Osteoblast (primary cell): ENCODE measurements at regions not wholly inside any gene's neighbourhood (a gene's known extent, or its start where the extent isn't known, plus 50 kb on each side); places are given as distances from the start of the nearest gene placed in this dataset.

Experiments used
- DNase-seq: peaks from one replicate; pipeline ENCODE4 v3.0.0; 2011; ENCODE audit warnings: low spot score, mixed read lengths; ENCODE audit not compliant: insufficient read length; ENCODE audit errors: missing footprints
- H2AFZ ChIP-seq: 2 replicates; pipeline ENCODE4 v1.6.0; 2011; ENCODE audit warnings: mild to moderate bottlenecking, low read length
- H3K27ac ChIP-seq: 2 replicates; pipeline ENCODE4 v1.5.1; 2011; ENCODE audit warnings: mild to moderate bottlenecking, low read depth, low read length, moderate library complexity
- H3K27me3 ChIP-seq: 2 replicates; pipeline ENCODE4 v1.6.0; 2012; ENCODE audit warnings: mild to moderate bottlenecking, control low read depth, inconsistent platforms, low read length, moderate library complexity; ENCODE audit not compliant: insufficient read depth
- H3K36me3 ChIP-seq: 2 replicates; pipeline ENCODE4 v1.5.1; 2011; ENCODE audit warnings: mild to moderate bottlenecking, low read length, control low read depth, moderate library complexity; ENCODE audit not compliant: insufficient read depth
- H3K4me1 ChIP-seq: 2 replicates; pipeline ENCODE4 v1.5.1; 2011; ENCODE audit warnings: mild to moderate bottlenecking, low read length, control low read depth, moderate library complexity; ENCODE audit not compliant: insufficient read depth
- H3K4me2 ChIP-seq: 2 replicates; pipeline ENCODE4 v1.6.0; 2011; ENCODE audit warnings: mild to moderate bottlenecking, low read length; ENCODE audit not compliant: insufficient read depth
- H3K4me3 ChIP-seq: fragments of 200-600 bp; sonication (generic); 3 replicates; pipeline ENCODE4 v1.5.1; 2012; ENCODE audit warnings: mild to moderate bottlenecking, low read length, inconsistent platforms; ENCODE audit not compliant: insufficient read depth
- H3K79me2 ChIP-seq: 2 replicates; pipeline ENCODE4 v1.6.0; 2012; ENCODE audit warnings: mild to moderate bottlenecking, low read length, control low read depth, inconsistent platforms; ENCODE audit not compliant: insufficient read depth
- H3K9me3 ChIP-seq: 2 replicates; pipeline ENCODE4 v1.5.1; 2011; ENCODE audit warnings: low read depth, low read length, control low read depth
- H4K20me1 ChIP-seq: 2 replicates; pipeline ENCODE4 v1.6.0; 2012; ENCODE audit warnings: mild to moderate bottlenecking, low read length, control low read depth; ENCODE audit not compliant: insufficient read depth
- TF ChIP-seq, protein P1 (sequence below): IDR thresholded peaks from 2 replicates; pipeline ENCODE4 v1.5.1; 2011; ENCODE audit warnings: mild to moderate bottlenecking, low read depth, low read length, moderate library complexity; ENCODE audit errors: extremely low read depth

GRCh38 chr9:21638104-21638503 lies 156.0 kb upstream of the IFNE start:
- Histone ChIP-seq H3K4me3 (no peak overlapping the region), H4K20me1 (no peaks in the 10 kb centered on the region), H3K27ac (no peak overlapping the region), H3K36me3 (no peaks in the 10 kb centered on the region), H2AFZ (no peak overlapping the region), H3K4me1 (no peaks in the 10 kb centered on the region), H3K4me2 (no peak overlapping the region), H3K9me3 (no peaks in the 10 kb centered on the region), H3K27me3 (no peaks in the 10 kb centered on the region), H3K79me2 (no peaks in the 10 kb centered on the region)
- no peak for DNase-seq
- TF ChIP-seq, protein P1, sequence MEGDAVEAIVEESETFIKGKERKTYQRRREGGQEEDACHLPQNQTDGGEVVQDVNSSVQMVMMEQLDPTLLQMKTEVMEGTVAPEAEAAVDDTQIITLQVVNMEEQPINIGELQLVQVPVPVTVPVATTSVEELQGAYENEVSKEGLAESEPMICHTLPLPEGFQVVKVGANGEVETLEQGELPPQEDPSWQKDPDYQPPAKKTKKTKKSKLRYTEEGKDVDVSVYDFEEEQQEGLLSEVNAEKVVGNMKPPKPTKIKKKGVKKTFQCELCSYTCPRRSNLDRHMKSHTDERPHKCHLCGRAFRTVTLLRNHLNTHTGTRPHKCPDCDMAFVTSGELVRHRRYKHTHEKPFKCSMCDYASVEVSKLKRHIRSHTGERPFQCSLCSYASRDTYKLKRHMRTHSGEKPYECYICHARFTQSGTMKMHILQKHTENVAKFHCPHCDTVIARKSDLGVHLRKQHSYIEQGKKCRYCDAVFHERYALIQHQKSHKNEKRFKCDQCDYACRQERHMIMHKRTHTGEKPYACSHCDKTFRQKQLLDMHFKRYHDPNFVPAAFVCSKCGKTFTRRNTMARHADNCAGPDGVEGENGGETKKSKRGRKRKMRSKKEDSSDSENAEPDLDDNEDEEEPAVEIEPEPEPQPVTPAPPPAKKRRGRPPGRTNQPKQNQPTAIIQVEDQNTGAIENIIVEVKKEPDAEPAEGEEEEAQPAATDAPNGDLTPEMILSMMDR = no peak

- no peak for DNase-seq
- peaks cover 22% of the 10 kb centered on the region for H3K4me1 ChIP-seq
These were observed 149.3 kb upstream of the MTAP start for GRCh38 chr9:21653091-21653490.

GRCh38 chr9:21653589-21653988 lies 148.8 kb upstream of the MTAP start:
- Histone ChIP-seq H3K9me3 (no peaks in the 10 kb centered on the region), H3K27ac (no peak overlapping the region), H3K79me2 (no peaks in the 10 kb centered on the region), H3K27me3 (no peaks in the 10 kb centered on the region), H3K36me3 (no peaks in the 10 kb centered on the region), H3K4me1 (peaks cover 27% of the 10 kb centered on the region), H3K4me3 (no peak overlapping the region), H4K20me1 (no peaks in the 10 kb centered on the region), H3K4me2 (no peak overlapping the region), H2AFZ (no peak overlapping the region)
- TF ChIP-seq, protein P1 = no peak
- no peak for DNase-seq

More at GRCh38 chr9:21653091-21653490, 149.3 kb upstream of the MTAP start:
- no peak overlapping the region for H3K27ac ChIP-seq
- TF ChIP-seq, protein P1 = no peak
- no peaks in the 10 kb centered on the region for H3K36me3 ChIP-seq
- no peak overlapping the region for H2AFZ ChIP-seq
- H3K79me2 ChIP-seq = no peaks in the 10 kb centered on the region
- no peaks in the 10 kb centered on the region for H4K20me1 ChIP-seq
- H3K4me2 ChIP-seq = no peak overlapping the region
- no peaks in the 10 kb centered on the region for H3K9me3 ChIP-seq
- H3K27me3 ChIP-seq = no peaks in the 10 kb centered on the region
- no peak overlapping the region for H3K4me3 ChIP-seq

DNA sequence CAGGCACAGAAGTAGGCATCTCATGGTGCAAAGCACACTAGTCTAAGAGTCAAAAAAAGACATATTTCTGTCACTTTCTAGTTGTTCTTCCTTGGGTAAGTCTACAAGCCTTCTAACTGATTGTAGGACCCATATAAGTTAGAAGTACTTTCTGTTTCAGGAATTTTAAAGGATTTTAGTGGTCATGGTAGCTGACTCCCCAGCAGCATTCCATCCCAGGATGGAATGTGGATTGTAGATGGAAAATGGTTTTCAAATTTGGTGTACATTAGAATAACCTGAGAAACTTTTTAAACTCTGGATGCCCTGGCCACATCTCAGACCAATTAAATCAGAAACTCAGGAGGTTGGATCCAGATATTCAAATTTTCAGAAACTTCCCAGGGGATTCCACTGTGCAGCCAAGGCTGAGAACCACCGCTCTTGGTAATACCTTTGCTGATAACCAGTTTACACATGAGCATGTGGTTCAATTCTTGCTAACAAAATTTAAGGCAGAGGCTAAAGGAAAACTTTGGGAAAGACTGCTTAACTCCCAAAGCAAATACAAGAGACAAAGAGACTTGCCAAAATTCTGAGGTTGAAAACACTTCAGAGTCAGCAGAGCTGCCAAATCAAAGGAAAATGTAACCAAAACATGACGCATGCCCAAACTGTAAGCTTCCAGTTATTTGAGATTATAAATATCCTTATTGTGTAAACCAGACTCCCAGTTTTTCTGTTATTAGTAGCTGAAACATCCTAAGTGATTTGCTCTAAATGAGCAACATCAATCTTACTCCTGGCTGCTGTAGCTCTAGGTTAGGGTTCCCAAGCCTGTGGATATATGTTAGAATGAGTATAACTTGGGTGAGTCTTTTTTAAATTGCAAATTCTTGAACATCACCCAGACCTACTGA lies 145.4 kb upstream of the MTAP start:
- no peaks in the 10 kb centered on the region for H3K36me3 ChIP-seq
- TF ChIP-seq, protein P1 = no peak
- H3K79me2 ChIP-seq = no peaks in the 10 kb centered on the region
- no peaks in the 10 kb centered on the region for H3K9me3 ChIP-seq
- H4K20me1 ChIP-seq = no peaks in the 10 kb centered on the region
- H3K4me2 ChIP-seq = peak overlapping the region; percentile 76
- H3K27ac ChIP-seq = peak overlapping the region; percentile 97
- H3K4me3 ChIP-seq = peak overlapping the region; percentile 50
- DNase-seq = peak; percentile 77
- H3K4me1 ChIP-seq = peaks cover 32% of the 10 kb centered on the region
- H3K27me3 ChIP-seq = no peaks in the 10 kb centered on the region
- peak overlapping the region; percentile 63 for H2AFZ ChIP-seq
